ENCODE measurements at regions not wholly inside any gene's neighbourhood (a gene's known extent, or its start where the extent isn't known, plus 50 kb on each side); places are given as distances from the start of the nearest gene placed in this dataset.

DNA sequence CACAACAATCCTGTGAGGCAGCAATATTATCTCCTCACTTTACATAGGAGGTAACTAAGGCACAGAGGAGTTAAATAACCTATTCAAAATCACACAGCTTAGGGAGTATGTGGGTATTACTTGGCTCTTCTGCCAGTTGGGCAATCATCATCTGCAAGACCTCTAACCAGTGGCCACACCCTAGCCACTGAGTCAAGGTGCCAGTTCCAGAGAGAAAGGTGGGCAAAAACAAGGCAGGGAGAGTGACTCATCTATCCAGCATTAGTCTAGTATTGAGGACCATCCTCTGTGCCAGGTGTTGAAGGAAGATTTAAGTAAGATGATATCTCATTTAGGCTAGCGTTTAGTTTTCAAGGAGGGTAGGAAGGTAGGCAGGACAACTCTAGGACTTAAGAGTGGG lies 113.9 kb upstream of the EOLA2 start:
- intact Hi-C loops (cut with micrococcal nuclease; ENCODE audit: unreplicated experiment) = no loop called here
- Histone ChIP-seq H3K4me3 (ENCODE audit: low read depth, low read length, poor library complexity, severe bottlenecking) (no peak overlapping the region), H3K9me3 (ENCODE audit: low read depth, low read length, poor library complexity, severe bottlenecking) (no peaks in the 10 kb centered on the region), H3K4me1 (ENCODE audit: insufficient read depth, low read length, poor library complexity, severe bottlenecking) (no peaks in the 10 kb centered on the region), H3K36me3 (ENCODE audit: insufficient read depth, low read length, poor library complexity, severe bottlenecking) (no peaks in the 10 kb centered on the region), H3K27ac (ENCODE audit: low read depth, low read length, poor library complexity, severe bottlenecking) (no peak overlapping the region), H3K27me3 (replicated peaks; ENCODE audit: insufficient read depth, low read depth, low read length, poor library complexity) (no peaks in the 10 kb centered on the region)
- TF ChIP-seq EZH2 (IDR thresholded peaks at IDR 0.05; ENCODE audit: borderline replicate concordance, low read depth, low read length, poor library complexity, severe bottlenecking) = no peak
- TF ChIP-seq, protein P1, sequence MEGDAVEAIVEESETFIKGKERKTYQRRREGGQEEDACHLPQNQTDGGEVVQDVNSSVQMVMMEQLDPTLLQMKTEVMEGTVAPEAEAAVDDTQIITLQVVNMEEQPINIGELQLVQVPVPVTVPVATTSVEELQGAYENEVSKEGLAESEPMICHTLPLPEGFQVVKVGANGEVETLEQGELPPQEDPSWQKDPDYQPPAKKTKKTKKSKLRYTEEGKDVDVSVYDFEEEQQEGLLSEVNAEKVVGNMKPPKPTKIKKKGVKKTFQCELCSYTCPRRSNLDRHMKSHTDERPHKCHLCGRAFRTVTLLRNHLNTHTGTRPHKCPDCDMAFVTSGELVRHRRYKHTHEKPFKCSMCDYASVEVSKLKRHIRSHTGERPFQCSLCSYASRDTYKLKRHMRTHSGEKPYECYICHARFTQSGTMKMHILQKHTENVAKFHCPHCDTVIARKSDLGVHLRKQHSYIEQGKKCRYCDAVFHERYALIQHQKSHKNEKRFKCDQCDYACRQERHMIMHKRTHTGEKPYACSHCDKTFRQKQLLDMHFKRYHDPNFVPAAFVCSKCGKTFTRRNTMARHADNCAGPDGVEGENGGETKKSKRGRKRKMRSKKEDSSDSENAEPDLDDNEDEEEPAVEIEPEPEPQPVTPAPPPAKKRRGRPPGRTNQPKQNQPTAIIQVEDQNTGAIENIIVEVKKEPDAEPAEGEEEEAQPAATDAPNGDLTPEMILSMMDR (conservative IDR thresholded peaks at IDR 0.05; ENCODE audit: low read depth, low read length) = no peak
- DNase-seq (ENCODE audit: low spot score) = no peak
- BruUV-seq (replicated peaks) = no TSS peak
- CTCF ChIA-PET = no interaction called here
- POLR2A ChIA-PET (ENCODE audit: low non-redundant PET) = no interaction called here

DNA sequence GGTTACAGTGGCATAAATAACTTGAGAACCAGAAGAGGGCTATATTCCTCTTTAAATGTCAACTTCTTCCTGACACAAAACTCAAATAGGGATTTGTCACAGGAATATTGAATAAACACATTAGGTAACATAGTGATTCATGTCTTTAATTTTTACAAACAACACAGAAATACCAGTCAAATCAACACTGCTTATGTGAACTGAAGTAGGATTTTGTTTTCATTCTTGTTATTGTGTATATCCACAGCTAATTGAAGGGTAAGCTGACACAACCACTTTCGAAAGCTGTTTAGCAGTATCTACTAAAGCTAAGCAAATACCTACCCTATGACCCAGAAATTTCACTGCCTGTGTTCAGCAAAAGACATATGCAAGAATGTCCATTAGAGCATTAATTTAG lies 120.4 kb upstream of the EOLA2 start:
- DNase-seq (ENCODE audit: low spot score) = no peak
- H3K27me3 ChIP-seq (replicated peaks; ENCODE audit: insufficient read depth, low read depth, low read length, poor library complexity) = no peaks in the 10 kb centered on the region
- CTCF ChIA-PET = no interaction called here
- no peaks in the 10 kb centered on the region for H3K36me3 ChIP-seq (ENCODE audit: insufficient read depth, low read length, poor library complexity, severe bottlenecking)
- intact Hi-C loops (cut with micrococcal nuclease; ENCODE audit: unreplicated experiment) = no loop called here
- H3K27ac ChIP-seq (ENCODE audit: low read depth, low read length, poor library complexity, severe bottlenecking) = no peak overlapping the region
- H3K9me3 ChIP-seq (ENCODE audit: low read depth, low read length, poor library complexity, severe bottlenecking) = no peaks in the 10 kb centered on the region
- POLR2A ChIA-PET (ENCODE audit: low non-redundant PET) = no interaction called here
- TF ChIP-seq, protein P1 (conservative IDR thresholded peaks at IDR 0.05; ENCODE audit: low read depth, low read length) = no peak
- TF ChIP-seq EZH2 (IDR thresholded peaks at IDR 0.05; ENCODE audit: borderline replicate concordance, low read depth, low read length, poor library complexity, severe bottlenecking) = no peak
- BruUV-seq (replicated peaks) = no TSS peak
- peaks cover 17% of the 10 kb centered on the region for H3K4me1 ChIP-seq (ENCODE audit: insufficient read depth, low read length, poor library complexity, severe bottlenecking)
- no peak overlapping the region for H3K4me3 ChIP-seq (ENCODE audit: low read depth, low read length, poor library complexity, severe bottlenecking)

DNA sequence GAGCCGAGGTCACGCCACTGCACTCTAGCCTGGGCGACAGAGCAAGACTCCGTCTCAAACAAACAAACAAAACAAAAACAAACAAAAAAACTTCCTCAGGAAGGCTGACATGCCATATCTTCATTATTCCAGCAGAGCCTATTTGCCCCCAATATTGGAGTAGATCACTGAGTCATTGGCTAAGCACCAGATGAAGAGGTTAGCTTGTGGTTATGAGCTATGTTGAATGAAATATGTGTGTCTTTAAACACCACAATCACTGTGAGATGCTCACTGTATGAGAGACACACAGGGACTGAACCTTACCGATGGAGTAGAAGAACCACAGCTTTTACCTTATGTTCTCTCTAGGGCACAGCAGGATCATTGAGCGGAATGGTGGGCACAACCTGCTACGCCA lies 122.1 kb upstream of the EOLA2 start:
- Histone ChIP-seq H3K27me3 (replicated peaks; ENCODE audit: insufficient read depth, low read depth, low read length, poor library complexity) (no peaks in the 10 kb centered on the region), H3K36me3 (ENCODE audit: insufficient read depth, low read length, poor library complexity, severe bottlenecking) (no peaks in the 10 kb centered on the region), H3K27ac (ENCODE audit: low read depth, low read length, poor library complexity, severe bottlenecking) (no peak overlapping the region), H3K4me3 (ENCODE audit: low read depth, low read length, poor library complexity, severe bottlenecking) (no peak overlapping the region), H3K4me1 (ENCODE audit: insufficient read depth, low read length, poor library complexity, severe bottlenecking) (peaks cover 17% of the 10 kb centered on the region), H3K9me3 (ENCODE audit: low read depth, low read length, poor library complexity, severe bottlenecking) (no peaks in the 10 kb centered on the region)
- ChIA-PET POLR2A (ENCODE audit: low non-redundant PET) (no interaction called here), CTCF (no interaction called here)
- DNase-seq (ENCODE audit: low spot score) = no peak
- no TSS peak for BruUV-seq (replicated peaks)
- TF ChIP-seq, protein P1 (conservative IDR thresholded peaks at IDR 0.05; ENCODE audit: low read depth, low read length) = no peak
- no peak for TF ChIP-seq EZH2 (IDR thresholded peaks at IDR 0.05; ENCODE audit: borderline replicate concordance, low read depth, low read length, poor library complexity, severe bottlenecking)
- intact Hi-C loops (cut with micrococcal nuclease; ENCODE audit: unreplicated experiment) = no loop called here
